ENCODE measurements at regions not wholly inside any gene's neighbourhood (a gene's known extent, or its start where the extent isn't known, plus 50 kb on each side); places are given as distances from the start of the nearest gene placed in this dataset.

DNA sequence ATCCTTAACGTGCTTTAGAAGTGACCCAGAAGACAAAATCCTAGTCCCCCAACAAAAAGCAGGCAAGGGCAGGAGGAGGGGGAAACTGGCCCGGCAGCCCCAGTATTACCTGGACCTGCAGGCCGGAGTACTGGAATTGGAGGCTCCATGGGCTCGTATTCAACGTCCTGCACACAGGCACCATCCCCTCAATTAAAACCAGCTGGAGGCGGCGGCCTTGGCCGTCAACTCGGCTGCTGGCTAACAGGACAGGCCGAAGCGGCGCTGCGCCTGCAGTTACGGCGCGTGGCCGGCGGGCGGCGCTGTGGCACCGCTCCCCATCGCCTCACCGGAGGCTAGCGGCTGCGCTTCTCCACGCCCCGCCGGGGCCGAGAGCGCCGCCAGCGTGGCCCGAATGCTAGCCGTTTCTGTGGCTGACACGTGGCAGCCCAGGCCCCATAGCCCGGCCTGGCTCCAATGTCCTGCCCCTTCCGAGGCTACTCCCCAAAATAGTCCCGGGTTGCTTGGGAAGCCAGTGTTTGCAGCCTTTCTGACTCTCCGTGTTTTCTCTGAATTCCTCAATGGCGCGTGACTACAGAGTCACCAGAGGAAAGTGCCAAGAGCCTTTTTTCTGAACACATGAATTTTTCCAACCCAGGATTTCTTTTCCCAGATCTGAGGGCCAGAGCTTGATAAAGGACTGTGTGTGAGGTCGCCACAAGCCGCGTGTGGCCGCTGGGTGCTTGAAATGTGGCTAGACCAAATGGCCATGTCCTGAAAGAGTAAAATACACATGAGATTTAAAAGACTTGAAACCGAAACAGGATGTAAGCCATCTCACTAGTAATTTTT is 82.5 kb downstream of the HHIPL2 start:
- TF ChIP-seq GTF2F1 (IDR thresholded peaks at IDR 0.05; ENCODE audit: borderline replicate concordance, low read depth, low read length) (0 out of 2 replicates have a peak, but pooled peaks have one; percentile 44), SIN3A (conservative IDR thresholded peaks at IDR 0.05 in 1 of 2, IDR thresholded peaks at IDR 0.05 in 1 of 2; ENCODE audit: low read depth in 1 of 2, low read length in 2 of 2) (peak in 1 of 2 experiments; percentile 82; a peak in 2 of 4 replicates)

Measured in H1 (cell line).